Ectodermal cell (in vitro differentiated cells): ENCODE measurements at regions not wholly inside any gene's neighbourhood (a gene's known extent, or its start where the extent isn't known, plus 50 kb on each side); places are given as distances from the start of the nearest gene placed in this dataset.

ENCODE experiments used
- H3K27ac ChIP-seq: 2 replicates; pipeline ENCODE4 v1.7.0; 2013; ENCODE audit warnings: mild to moderate bottlenecking, low read depth, low read length; ENCODE audit not compliant: insufficient read depth, poor library complexity, severe bottlenecking
- H3K27me3 ChIP-seq: 2 replicates; pipeline ENCODE4 v1.7.0; 2013; ENCODE audit warnings: mild to moderate bottlenecking, low read length; ENCODE audit not compliant: insufficient read depth, control insufficient read depth, poor library complexity, severe bottlenecking
- H3K36me3 ChIP-seq: one replicate; pipeline ENCODE4 v1.7.0; 2013; ENCODE audit warnings: low read length; ENCODE audit not compliant: control insufficient read depth, insufficient read depth
- H3K4me1 ChIP-seq: one replicate; pipeline ENCODE4 v1.7.0; 2013; ENCODE audit warnings: low read length; ENCODE audit not compliant: control insufficient read depth, insufficient read depth
- H3K4me3 ChIP-seq: 2 replicates; pipeline ENCODE4 v1.7.0; 2013; ENCODE audit warnings: low read depth, low read length, control low read depth; ENCODE audit not compliant: insufficient read depth
- H3K9me3 ChIP-seq: 2 replicates; pipeline ENCODE4 v1.7.0; 2013; ENCODE audit warnings: mild to moderate bottlenecking, low read length, moderate library complexity; ENCODE audit not compliant: control insufficient read depth
- WGBS, 2 experiments: methylation state at CpG; one replicate each; pipeline ENCODE4 v1.1.7; 2013; ENCODE audit warnings: missing lambda C conversion rate in 2 of 2; 5-methylcytosine and 5-hydroxymethylcytosine counted together

DNA sequence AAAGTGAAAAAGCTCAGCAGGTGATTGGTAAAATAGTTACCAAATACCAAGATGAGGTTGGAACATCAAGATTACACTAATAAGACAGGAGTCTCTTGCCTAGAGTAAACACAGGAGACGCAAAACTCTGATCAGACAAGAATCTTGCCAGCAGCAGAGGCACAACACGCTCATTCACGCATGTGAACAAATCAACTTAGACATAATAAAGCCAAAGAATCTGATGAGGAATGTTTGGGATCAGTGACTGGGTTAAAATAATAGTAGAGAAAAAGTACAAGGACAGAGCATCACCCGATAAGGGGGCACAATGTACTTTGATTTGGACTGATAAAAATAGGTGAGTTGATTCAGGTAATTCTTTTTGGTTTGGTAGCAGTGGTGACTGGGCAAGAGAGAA, 159.5 kb upstream of the GRIP1 start:
- Histone ChIP-seq H3K4me1 (no peaks in the 10 kb centered on the region), H3K36me3 (no peaks in the 10 kb centered on the region), H3K27ac (no peak overlapping the region), H3K4me3 (no peak overlapping the region), H3K27me3 (no peaks in the 10 kb centered on the region), H3K9me3 (no peaks in the 10 kb centered on the region)
- 89 to 93% methylated on average over 4 of the region's 4 CpGs for WGBS, 2 experiments

DNA sequence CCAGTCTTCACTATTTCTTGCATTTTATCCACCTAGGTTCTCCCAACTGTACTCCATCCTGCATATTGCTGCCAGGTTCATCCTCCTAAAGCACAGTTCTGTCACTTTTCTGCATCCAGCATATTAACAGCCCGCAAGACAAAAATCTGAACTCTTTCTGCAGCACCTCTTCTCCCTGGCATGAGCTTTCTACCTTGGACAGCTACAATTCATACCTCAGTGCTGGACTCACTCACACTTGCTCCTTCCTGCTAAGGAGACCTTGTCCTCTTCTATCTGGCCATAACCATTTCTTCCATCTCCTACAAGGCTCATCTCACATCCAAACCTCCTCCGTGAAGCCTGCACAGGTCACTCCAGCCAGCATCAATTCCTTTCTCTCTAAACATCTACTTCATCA, 170.1 kb upstream of the GRIP1 start:
- WGBS, 2 experiments, result 94 to 96% methylated on average over 2 of the region's 2 CpGs
- Histone ChIP-seq H3K27ac (no peak overlapping the region), H3K4me3 (no peak overlapping the region), H3K36me3 (no peaks in the 10 kb centered on the region), H3K9me3 (no peaks in the 10 kb centered on the region), H3K4me1 (no peaks in the 10 kb centered on the region), H3K27me3 (no peaks in the 10 kb centered on the region)

DNA sequence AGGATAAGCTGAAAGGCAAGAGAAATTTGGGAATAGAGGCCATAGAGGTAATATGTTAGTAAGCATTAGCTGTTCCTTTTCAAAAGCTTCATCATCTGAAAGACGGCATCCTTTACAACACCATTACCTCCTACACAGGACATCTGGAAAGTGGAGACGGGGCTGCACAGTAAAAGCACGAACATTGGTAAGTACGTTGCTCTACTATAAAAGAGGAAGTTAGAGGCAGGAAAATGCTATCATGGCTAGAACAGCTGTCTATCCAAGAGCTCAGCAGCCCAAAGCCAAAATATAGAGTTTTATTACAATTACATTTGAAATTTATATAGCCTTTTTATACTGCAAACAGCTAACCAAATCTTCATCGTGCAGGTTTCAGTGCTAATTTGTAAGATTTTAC, 172.3 kb upstream of the GRIP1 start:
- no peaks in the 10 kb centered on the region for H3K27me3 ChIP-seq
- H3K4me1 ChIP-seq, result no peaks in the 10 kb centered on the region
- H3K36me3 ChIP-seq, result no peaks in the 10 kb centered on the region
- H3K4me3 ChIP-seq, result no peak overlapping the region
- H3K27ac ChIP-seq, result no peak overlapping the region
- H3K9me3 ChIP-seq, result no peaks in the 10 kb centered on the region
- WGBS, 2 experiments, result 91 to 96% methylated on average over 4 to 5 of the region's 5 CpGs

DNA sequence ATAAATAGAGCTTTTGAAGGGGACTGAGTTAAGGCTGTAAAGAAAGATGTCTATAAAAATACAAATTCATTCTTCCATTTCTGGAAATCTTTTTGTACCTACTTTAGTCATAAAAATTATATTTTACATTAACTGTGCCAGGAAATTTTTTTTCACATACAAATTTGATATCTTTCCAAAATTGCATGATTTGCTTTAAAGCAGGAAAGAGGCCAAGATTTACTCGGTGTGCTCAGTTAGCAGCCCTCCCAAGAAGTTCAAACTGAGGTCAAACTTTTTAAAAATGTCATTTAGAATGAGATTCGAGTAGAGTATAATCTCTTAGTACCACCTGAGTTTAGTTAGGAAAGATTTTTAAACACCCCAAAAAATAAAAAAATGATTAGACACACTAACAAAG, 173.2 kb upstream of the GRIP1 start:
- 81 to 90% methylated on average over 1 of the region's 2 CpGs for WGBS, 2 experiments

DNA sequence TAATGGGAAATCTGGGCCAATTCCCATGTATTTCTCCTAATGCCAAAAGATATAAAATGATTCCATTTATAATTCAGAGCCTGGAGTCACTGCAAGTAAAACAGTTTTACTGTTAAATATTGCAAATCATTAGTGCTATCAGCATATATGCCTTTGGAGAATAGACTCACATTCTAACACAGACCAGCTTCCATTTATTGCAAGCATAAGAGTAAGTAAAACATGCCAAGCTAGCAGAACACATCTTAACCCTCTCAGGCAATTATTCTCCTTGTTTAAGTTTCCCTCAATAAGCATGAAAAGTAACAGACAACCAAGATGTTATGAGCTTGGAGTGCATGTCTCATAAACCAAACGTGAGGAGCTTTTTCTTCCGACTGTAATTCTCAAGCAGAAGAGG, 173.9 kb upstream of the GRIP1 start:
- Histone ChIP-seq H3K9me3 (no peaks in the 10 kb centered on the region), H3K4me1 (no peaks in the 10 kb centered on the region), H3K27ac (no peak overlapping the region), H3K36me3 (no peaks in the 10 kb centered on the region), H3K4me3 (no peak overlapping the region), H3K27me3 (no peaks in the 10 kb centered on the region)
- WGBS, 2 experiments, result 94 to 96% methylated on average over 2 of the region's 2 CpGs

More for the DNA sequence above, 173.2 kb upstream of the GRIP1 start:
- Histone ChIP-seq H3K27ac (no peak overlapping the region), H3K4me3 (no peak overlapping the region), H3K4me1 (no peaks in the 10 kb centered on the region), H3K27me3 (no peaks in the 10 kb centered on the region), H3K9me3 (no peaks in the 10 kb centered on the region), H3K36me3 (no peaks in the 10 kb centered on the region)

DNA sequence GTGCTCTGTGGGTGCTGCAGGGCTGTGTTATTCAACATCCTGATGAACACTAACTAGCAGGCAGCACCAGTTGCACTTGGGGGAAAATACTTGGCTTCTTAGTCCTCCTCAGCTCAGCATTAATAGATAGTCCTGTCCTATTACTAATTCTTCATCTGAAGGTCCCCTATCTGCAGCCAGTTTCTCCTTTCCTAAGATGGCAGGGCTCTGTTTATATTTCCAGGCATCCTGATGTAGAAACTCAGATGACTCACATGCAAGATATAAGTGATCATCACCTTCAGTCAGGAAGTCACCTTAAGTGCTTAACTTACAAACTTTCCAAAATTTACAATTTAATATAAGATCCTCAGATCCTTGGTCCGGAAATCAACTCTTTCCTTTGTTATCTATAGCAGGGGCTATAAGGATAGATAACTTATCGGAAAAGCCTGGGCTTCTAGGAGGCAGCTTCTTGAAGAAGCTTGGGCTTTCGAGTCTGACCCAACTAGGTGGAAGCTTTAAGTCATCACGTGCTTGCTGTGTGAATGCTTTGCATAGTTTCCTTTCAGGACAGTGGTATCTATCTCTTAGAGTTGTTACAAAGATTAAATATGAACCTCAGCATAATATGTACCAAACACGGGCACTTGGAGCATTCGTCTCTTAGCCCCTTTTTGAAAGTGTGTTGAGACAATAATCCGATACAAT, 181.0 kb upstream of the GRIP1 start:
- H3K4me1 ChIP-seq, result no peaks in the 10 kb centered on the region
- 90 to 93% methylated on average over 6 to 7 of the region's 7 CpGs for WGBS, 2 experiments
- H3K4me3 ChIP-seq, result no peak overlapping the region

DNA sequence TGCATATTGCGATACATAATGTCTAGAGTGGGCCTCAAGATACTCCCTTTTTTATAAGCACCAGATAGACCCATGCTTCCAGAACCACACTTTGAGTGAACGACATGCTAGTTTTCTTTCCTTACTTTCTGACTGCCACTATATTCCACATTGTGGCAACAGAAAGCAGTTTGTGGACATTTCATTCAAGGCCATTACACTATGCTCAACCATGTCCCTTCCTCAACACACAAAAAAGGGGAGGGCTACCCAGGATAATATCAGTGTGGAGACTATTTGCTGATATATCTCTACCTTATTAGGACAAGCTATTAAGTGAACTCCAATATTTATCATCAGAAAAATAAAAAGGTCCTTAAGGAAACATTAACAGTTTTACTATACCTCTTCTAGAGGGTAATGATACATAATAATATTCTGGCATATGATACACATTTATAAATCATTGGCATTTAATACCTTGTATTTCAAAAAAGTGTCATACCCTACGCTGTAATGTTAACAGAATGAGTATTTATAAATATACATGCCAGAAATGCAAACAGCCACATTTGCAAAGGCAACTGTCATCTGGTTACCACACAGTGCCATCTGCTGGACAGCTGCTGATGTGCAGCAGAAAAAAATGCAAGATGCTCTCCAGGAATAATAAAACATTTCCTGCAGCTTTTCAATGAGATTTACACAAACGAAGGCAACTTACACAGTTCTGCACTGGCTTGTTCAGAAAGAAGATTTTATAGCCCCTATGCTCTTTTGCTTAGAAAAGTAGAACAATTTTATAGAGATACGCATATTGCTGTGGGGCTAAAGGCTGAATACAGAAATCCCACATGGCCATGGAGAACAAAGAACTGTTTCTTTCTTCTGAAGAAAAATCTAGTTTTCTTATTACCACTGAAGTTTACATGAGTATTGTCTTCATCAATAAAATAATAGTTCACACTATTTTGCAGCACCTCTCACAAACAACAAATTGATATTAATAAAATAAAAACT, 182.2 kb upstream of the GRIP1 start:
- Histone ChIP-seq H3K4me1 (no peaks in the 10 kb centered on the region), H3K4me3 (no peak overlapping the region), H3K27ac (no peak overlapping the region), H3K36me3 (no peaks in the 10 kb centered on the region), H3K27me3 (no peaks in the 10 kb centered on the region), H3K9me3 (no peaks in the 10 kb centered on the region)
- 63 to 66% methylated on average over 4 to 5 of the region's 5 CpGs for WGBS, 2 experiments

More for the DNA sequence above, 181.0 kb upstream of the GRIP1 start:
- no peaks in the 10 kb centered on the region for H3K36me3 ChIP-seq
- H3K27me3 ChIP-seq, result no peaks in the 10 kb centered on the region
- no peaks in the 10 kb centered on the region for H3K9me3 ChIP-seq
- H3K27ac ChIP-seq, result no peak overlapping the region

DNA sequence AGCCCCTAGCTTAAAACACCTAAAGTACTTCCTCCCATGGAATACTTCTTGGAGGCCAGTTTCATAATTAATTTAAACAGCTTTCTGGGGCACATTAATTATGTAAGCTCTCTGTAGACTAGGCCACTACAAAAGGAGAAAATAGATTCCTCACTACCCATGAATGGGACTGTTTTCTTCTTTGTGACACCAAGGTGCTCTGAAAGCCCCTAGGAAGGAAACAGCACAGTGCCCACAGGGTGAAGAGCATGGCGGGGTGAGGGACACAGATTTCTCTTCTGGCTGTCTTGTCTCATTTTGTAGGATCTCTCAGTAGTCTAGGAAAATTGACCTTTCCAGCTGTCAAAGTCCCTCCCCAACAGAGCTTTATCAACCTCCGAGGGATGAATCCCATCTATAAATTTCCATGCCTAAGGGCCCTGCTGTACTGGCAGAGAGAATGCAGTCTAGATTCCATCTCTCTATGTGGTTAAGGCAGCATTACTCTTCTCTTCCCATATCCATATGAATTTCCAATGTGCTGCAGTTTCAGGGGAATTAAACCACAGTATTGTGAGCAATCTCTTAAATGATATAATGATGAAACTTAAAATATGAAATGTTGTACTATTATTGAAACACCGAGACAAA, 183.6 kb upstream of the GRIP1 start:
- no peaks in the 10 kb centered on the region for H3K36me3 ChIP-seq
- H3K4me3 ChIP-seq, result no peak overlapping the region
- WGBS, 2 experiments, result 90 to 96% methylated on average over 3 of the region's 3 CpGs
- no peaks in the 10 kb centered on the region for H3K4me1 ChIP-seq
- H3K27ac ChIP-seq, result no peak overlapping the region
- no peaks in the 10 kb centered on the region for H3K9me3 ChIP-seq
- no peaks in the 10 kb centered on the region for H3K27me3 ChIP-seq

DNA sequence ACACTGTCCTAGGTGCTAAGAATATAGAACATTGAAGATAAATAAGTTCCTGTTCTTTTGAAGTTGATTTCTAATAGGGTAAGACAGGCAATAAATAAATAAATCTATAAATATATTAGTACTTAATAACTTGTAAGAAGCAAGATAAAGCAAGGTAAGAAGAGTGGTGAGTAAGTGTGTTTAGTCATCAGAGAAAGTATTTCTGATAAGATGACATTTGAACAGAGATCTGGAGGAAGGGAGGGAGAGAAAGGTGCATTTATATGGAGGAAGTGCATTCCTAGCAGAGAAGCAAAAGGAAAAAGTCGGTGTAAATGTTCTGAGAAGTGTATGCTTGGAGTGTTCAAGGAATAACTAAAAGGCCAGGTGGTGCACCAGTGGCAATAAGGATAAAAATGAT, 184.4 kb upstream of the GRIP1 start:
- Histone ChIP-seq H3K27me3 (no peaks in the 10 kb centered on the region), H3K27ac (no peak overlapping the region), H3K4me3 (no peak overlapping the region), H3K4me1 (no peaks in the 10 kb centered on the region), H3K9me3 (no peaks in the 10 kb centered on the region), H3K36me3 (no peaks in the 10 kb centered on the region)
- 80 to 93% methylated on average over 1 of the region's 1 CpG for WGBS, 2 experiments

DNA sequence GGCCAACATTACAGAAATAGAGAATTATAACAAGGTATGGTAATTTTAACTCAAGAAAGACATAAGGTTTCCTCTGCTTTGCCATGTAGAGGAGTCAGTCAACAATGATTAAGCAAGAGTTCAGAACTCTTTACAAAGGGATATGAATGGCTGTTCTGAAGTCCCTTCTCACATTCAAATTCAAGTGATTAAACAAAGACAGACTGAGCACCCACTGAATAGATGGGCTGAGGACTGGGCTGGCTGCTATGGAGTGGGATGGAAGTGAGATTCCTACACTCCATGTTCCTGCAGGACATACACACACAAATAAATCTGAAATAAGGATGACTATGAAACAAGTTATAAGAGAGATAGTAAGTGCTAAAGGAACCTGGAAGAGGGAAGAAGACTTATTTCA, 199.0 kb upstream of the GRIP1 start:
- Histone ChIP-seq H3K9me3 (no peaks in the 10 kb centered on the region), H3K4me1 (no peaks in the 10 kb centered on the region), H3K36me3 (no peaks in the 10 kb centered on the region), H3K4me3 (no peak overlapping the region), H3K27ac (no peak overlapping the region), H3K27me3 (no peaks in the 10 kb centered on the region)
